GM06990 (cell line): ENCODE measurements at regions not wholly inside any gene's neighbourhood (a gene's known extent, or its start where the extent isn't known, plus 50 kb on each side); places are given as distances from the start of the nearest gene placed in this dataset.
A peak's percentile ranks its signal among the peaks of the same experiment; 100 is the strongest.

Source experiments
- DNase-seq: peaks from one replicate; pipeline ENCODE4 v3.0.0-alpha.2; 2011; ENCODE audit not compliant: insufficient read length; ENCODE audit errors: extremely low read depth
- H3K27me3 ChIP-seq: replicated peaks from 2 replicates; pipeline ENCODE4 v1.6.0; 2011; ENCODE audit warnings: low read length; ENCODE audit not compliant: control insufficient read depth, insufficient read depth
- H3K36me3 ChIP-seq: 2 replicates; pipeline ENCODE4 v1.5.1; 2011; ENCODE audit warnings: low read length; ENCODE audit not compliant: control insufficient read depth, insufficient read depth
- H3K4me3 ChIP-seq: replicated peaks from 2 replicates; pipeline ENCODE4 v1.5.1; 2011; ENCODE audit warnings: low read depth, mild to moderate bottlenecking, control low read depth, low read length
- TF ChIP-seq, protein P1 (sequence below): IDR thresholded peaks from 2 replicates; pipeline ENCODE4 v1.5.1; 2011; ENCODE audit warnings: low read length, control low read depth, mild to moderate bottlenecking, inconsistent platforms; ENCODE audit not compliant: insufficient read depth, poor library complexity, severe bottlenecking

GRCh38 chr6:137434640-137435039 lies 59.6 kb downstream of the OLIG3 start:
- no peaks in the 10 kb centered on the region for H3K27me3 ChIP-seq
- H3K4me3 ChIP-seq, result no peak overlapping the region
- H3K36me3 ChIP-seq, result no peaks in the 10 kb centered on the region
- TF ChIP-seq, protein P1, sequence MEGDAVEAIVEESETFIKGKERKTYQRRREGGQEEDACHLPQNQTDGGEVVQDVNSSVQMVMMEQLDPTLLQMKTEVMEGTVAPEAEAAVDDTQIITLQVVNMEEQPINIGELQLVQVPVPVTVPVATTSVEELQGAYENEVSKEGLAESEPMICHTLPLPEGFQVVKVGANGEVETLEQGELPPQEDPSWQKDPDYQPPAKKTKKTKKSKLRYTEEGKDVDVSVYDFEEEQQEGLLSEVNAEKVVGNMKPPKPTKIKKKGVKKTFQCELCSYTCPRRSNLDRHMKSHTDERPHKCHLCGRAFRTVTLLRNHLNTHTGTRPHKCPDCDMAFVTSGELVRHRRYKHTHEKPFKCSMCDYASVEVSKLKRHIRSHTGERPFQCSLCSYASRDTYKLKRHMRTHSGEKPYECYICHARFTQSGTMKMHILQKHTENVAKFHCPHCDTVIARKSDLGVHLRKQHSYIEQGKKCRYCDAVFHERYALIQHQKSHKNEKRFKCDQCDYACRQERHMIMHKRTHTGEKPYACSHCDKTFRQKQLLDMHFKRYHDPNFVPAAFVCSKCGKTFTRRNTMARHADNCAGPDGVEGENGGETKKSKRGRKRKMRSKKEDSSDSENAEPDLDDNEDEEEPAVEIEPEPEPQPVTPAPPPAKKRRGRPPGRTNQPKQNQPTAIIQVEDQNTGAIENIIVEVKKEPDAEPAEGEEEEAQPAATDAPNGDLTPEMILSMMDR, result no peak
- no peak for DNase-seq

- Histone ChIP-seq H3K36me3 (no peaks in the 10 kb centered on the region), H3K27me3 (no peaks in the 10 kb centered on the region), H3K4me3 (no peak overlapping the region)
- TF ChIP-seq, protein P1, result no peak
- peak; percentile 41 for DNase-seq
Observed at GRCh38 chr6:137432054-137432611, 62.1 kb downstream of the OLIG3 start.

DNA sequence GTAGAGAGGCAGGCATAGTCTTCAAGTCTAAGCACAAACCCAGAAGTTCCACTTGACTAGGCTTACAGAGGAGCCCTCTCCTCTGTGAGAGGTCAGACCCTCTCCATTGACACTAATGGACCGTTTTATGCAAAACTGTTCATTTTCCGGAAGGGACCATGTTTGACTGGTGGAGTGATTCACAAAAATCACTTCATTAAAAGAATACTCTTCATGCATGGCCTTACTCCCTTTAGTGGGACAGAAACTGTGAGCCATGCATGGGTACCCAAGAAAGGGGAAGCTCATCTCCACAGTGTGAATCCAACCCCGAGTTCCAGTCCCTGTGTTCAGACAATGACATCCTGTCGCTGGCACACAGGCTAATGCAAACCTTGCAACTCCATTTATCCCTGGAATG lies 63.2 kb downstream of the OLIG3 start:
- peak; percentile 75 for DNase-seq
- H3K4me3 ChIP-seq, result no peak overlapping the region
- no peaks in the 10 kb centered on the region for H3K36me3 ChIP-seq
- TF ChIP-seq, protein P1, result no peak
- no peaks in the 10 kb centered on the region for H3K27me3 ChIP-seq

- no peaks in the 10 kb centered on the region for H3K36me3 ChIP-seq
- no peak for DNase-seq
- H3K4me3 ChIP-seq, result no peak overlapping the region
- H3K27me3 ChIP-seq, result no peaks in the 10 kb centered on the region
- TF ChIP-seq, protein P1, result no peak
Observed at GRCh38 chr6:137427656-137428290, 66.4 kb downstream of the OLIG3 start.

GRCh38 chr6:137426007-137426689 lies 68.0 kb downstream of the OLIG3 start:
- Histone ChIP-seq H3K27me3 (no peaks in the 10 kb centered on the region), H3K36me3 (no peaks in the 10 kb centered on the region), H3K4me3 (no peak overlapping the region)
- peak; percentile 50 for DNase-seq
- TF ChIP-seq, protein P1, result no peak
